Omental fat pad (tissue), 3 donors: ENCODE measurements at regions not wholly inside any gene's neighbourhood (a gene's known extent, or its start where the extent isn't known, plus 50 kb on each side); places are given as distances from the start of the nearest gene placed in this dataset.

ENCODE experiments used
- ATAC-seq: fragments of 150-250 bp; one replicate; pipeline ENCODE4 v1.9.1; 2016; ENCODE audit warnings: mild to moderate bottlenecking, moderate library complexity; ENCODE audit not compliant: low FRiP score
- DNase-seq: peaks from one replicate; pipeline ENCODE4 v3.0.0-alpha.2; 2019; ENCODE audit warnings: low spot score
- CTCF ChIP-seq, 3 donors: fragments of 450-650 bp; IDR thresholded peaks; one replicate each; pipeline ENCODE4 v1.5.1; 2016 to 2017; ENCODE audit warnings: antibody characterized with exemption in 3 of 3, mild to moderate bottlenecking in 3 of 3, moderate library complexity in 2 of 3

GRCh38 chr22:22084089-22084711, 101.6 kb upstream of the TOP3B start:
- no peak for TF ChIP-seq CTCF (IDR thresholded peaks at IDR 0.05)
- ATAC-seq, result no peak
- no peak for DNase-seq

GRCh38 chr22:22082960-22083359, 100.4 kb upstream of the TOP3B start:
- DNase-seq (no peak), ATAC-seq (no peak)
- no peak for TF ChIP-seq CTCF (IDR thresholded peaks at IDR 0.05)

GRCh38 chr22:22082229-22082835, 99.7 kb upstream of the TOP3B start:
- ATAC-seq (no peak), DNase-seq (no peak)
- no peak for TF ChIP-seq CTCF (IDR thresholded peaks at IDR 0.05)

- ATAC-seq (peak; percentile 38), DNase-seq (no peak)
- TF ChIP-seq CTCF (IDR thresholded peaks at IDR 0.05), result no peak
Observed at GRCh38 chr22:22080270-22080669, 97.7 kb upstream of the TOP3B start.

- TF ChIP-seq CTCF (IDR thresholded peaks at IDR 0.05), result no peak
- DNase-seq, result no peak
- no peak for ATAC-seq
Observed at GRCh38 chr22:22079404-22080148, 97.0 kb upstream of the TOP3B start.

GRCh38 chr22:22078329-22078728, 95.7 kb upstream of the TOP3B start:
- TF ChIP-seq CTCF (IDR thresholded peaks at IDR 0.05), result no peak
- ATAC-seq, result no peak

More at GRCh38 chr22:22078329-22078728, 95.7 kb upstream of the TOP3B start:
- DNase-seq, result no peak
